ENCODE measurements at regions not wholly inside any gene's neighbourhood (a gene's known extent, or its start where the extent isn't known, plus 50 kb on each side); places are given as distances from the start of the nearest gene placed in this dataset.
"Not testable (repeated sequence)": the region's sequence is repeated elsewhere in the genome, so short reads cannot be mapped to it uniquely, and the experiment has no call there.

- no peak for DNase-seq
Observed at GRCh38 chr1:189289346-189289745, 1188.3 kb downstream of the BRINP3 start.

- no peak for DNase-seq
Observed at GRCh38 chr1:189301235-189301634, 1176.4 kb downstream of the BRINP3 start.

- DNase-seq: no peak
Observed at GRCh38 chr1:189305279-189305678, 1172.4 kb downstream of the BRINP3 start.

GRCh38 chr1:189311915-189312314 is 1165.7 kb downstream of the BRINP3 start:
- no peak for DNase-seq

- DNase-seq: no peak
Observed at GRCh38 chr1:189312499-189312898, 1165.2 kb downstream of the BRINP3 start.

GRCh38 chr1:189313488-189313887 is 1164.2 kb downstream of the BRINP3 start:
- no peak for DNase-seq

GRCh38 chr1:189315035-189315901 is 1162.4 kb downstream of the BRINP3 start:
- no peak for DNase-seq

GRCh38 chr1:189323091-189323490 is 1154.6 kb downstream of the BRINP3 start:
- no peak for DNase-seq

- DNase-seq: not testable (repeated sequence)
Observed at GRCh38 chr1:189331071-189331470, 1146.6 kb downstream of the BRINP3 start.

GRCh38 chr1:189336115-189337100 is 1141.3 kb downstream of the BRINP3 start:
- no peak for DNase-seq

GRCh38 chr1:189349607-189350006 is 1128.1 kb downstream of the BRINP3 start:
- no peak for DNase-seq

- no peak for DNase-seq
Observed at GRCh38 chr1:189350983-189351616, 1126.6 kb downstream of the BRINP3 start.

GRCh38 chr1:189351960-189352359 is 1125.7 kb downstream of the BRINP3 start:
- no peak for DNase-seq

GRCh38 chr1:189356206-189356605 is 1121.5 kb downstream of the BRINP3 start:
- no peak for DNase-seq

GRCh38 chr1:189357317-189357716 is 1120.3 kb downstream of the BRINP3 start:
- peak in 1 of 2 experiments; percentile 1 for DNase-seq

GRCh38 chr1:189369612-189370011 is 1108.1 kb downstream of the BRINP3 start:
- no peak for DNase-seq

GRCh38 chr1:189374816-189375215 is 1102.8 kb downstream of the BRINP3 start:
- DNase-seq: no peak

- DNase-seq: no peak
Observed at GRCh38 chr1:189405419-189405818, 1072.2 kb downstream of the BRINP3 start.

- no peak for DNase-seq
Observed at GRCh38 chr1:189409774-189410173, 1067.9 kb downstream of the BRINP3 start.

- no peak for DNase-seq
Observed at GRCh38 chr1:189424746-189425331, 1052.8 kb downstream of the BRINP3 start.

- peak; percentile 46 to 52 for DNase-seq
Observed at GRCh38 chr1:189429610-189430009, 1048.1 kb downstream of the BRINP3 start.

GRCh38 chr1:189431447-189431846 is 1046.2 kb downstream of the BRINP3 start:
- DNase-seq: peak; percentile 5 to 12

- DNase-seq: no peak
Observed at GRCh38 chr1:189432753-189433152, 1044.9 kb downstream of the BRINP3 start.
